ENCODE measurements at regions not wholly inside any gene's neighbourhood (a gene's known extent, or its start where the extent isn't known, plus 50 kb on each side); places are given as distances from the start of the nearest gene placed in this dataset.

DNA sequence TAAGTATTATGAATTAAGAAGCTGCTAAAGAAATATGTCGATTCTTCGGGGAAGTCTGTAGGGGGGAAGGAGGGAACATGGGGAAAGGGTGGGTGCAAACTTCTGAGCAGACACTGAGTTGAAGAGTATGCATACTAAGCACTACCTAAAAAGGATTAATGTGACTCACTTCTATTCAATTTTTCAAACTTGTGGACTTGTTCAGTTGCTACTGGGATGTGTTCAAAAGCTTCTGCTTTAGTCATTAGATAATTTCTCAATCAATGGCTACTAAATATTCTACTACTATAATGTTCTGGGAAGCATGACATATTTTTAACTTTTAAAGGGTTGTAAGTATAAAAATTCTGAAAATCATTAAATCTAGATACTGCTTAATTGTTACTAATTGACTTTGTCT lies 109.7 kb upstream of the FER start:
- no peaks in the 10 kb centered on the region for H3K9me3 ChIP-seq (ENCODE audit: control insufficient read depth, insufficient read depth, low read length)
- H3K9me2 ChIP-seq (replicated peaks; ENCODE audit: control insufficient read depth, low read length): no peaks in the 10 kb centered on the region
- H3K27ac ChIP-seq (ENCODE audit: low read depth, low read length): no peak overlapping the region
- H3K36me3 ChIP-seq (ENCODE audit: control insufficient read depth, low read length): no peaks in the 10 kb centered on the region
- H4K20me1 ChIP-seq (ENCODE audit: control insufficient read depth, insufficient read depth, low read depth, low read length): no peaks in the 10 kb centered on the region
- TF ChIP-seq, protein P1, sequence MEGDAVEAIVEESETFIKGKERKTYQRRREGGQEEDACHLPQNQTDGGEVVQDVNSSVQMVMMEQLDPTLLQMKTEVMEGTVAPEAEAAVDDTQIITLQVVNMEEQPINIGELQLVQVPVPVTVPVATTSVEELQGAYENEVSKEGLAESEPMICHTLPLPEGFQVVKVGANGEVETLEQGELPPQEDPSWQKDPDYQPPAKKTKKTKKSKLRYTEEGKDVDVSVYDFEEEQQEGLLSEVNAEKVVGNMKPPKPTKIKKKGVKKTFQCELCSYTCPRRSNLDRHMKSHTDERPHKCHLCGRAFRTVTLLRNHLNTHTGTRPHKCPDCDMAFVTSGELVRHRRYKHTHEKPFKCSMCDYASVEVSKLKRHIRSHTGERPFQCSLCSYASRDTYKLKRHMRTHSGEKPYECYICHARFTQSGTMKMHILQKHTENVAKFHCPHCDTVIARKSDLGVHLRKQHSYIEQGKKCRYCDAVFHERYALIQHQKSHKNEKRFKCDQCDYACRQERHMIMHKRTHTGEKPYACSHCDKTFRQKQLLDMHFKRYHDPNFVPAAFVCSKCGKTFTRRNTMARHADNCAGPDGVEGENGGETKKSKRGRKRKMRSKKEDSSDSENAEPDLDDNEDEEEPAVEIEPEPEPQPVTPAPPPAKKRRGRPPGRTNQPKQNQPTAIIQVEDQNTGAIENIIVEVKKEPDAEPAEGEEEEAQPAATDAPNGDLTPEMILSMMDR (IDR thresholded peaks at IDR 0.05; ENCODE audit: low read depth, low read length, poor library complexity, severe bottlenecking): no peak
- no peak for TF ChIP-seq EZH2phosphoT487 (IDR thresholded peaks at IDR 0.05; ENCODE audit: borderline replicate concordance, low read length)
- H3K4me3 ChIP-seq (ENCODE audit: low read length): no peak overlapping the region
- H3K79me2 ChIP-seq (ENCODE audit: control insufficient read depth, low read length): no peaks in the 10 kb centered on the region
- H3F3A ChIP-seq (ENCODE audit: control insufficient read depth, insufficient read depth): no peaks in the 10 kb centered on the region
- peaks cover 9% of the 10 kb centered on the region for H3K4me1 ChIP-seq (ENCODE audit: control insufficient read depth, low read length)
- no peak overlapping the region for H3K4me2 ChIP-seq (ENCODE audit: low read length)
- 0 out of 2 replicates have a peak, but pooled peaks cover 5% of the 10 kb centered on the region for H3K27me3 ChIP-seq (ENCODE audit: control insufficient read depth, low read length)

DNA sequence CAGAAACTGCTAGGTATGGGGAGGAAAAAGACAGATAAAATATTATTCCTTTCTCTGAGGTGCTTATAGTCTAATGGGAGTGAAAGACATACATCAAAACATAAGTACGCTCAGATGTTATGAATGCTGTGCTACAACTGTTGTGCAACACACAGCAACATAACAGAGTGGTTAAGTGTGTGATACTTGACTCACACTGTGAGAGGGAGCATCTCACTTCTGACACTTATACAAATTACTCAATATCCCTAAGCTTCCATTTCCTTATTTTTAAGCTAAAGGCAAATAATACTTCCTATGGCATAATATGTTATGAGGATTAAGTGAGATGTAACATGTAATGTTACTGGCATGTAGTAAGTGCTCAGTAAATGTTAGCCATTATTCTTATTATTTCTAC lies 110.6 kb upstream of the FER start:
- H3K4me2 ChIP-seq (ENCODE audit: low read length): no peak overlapping the region
- TF ChIP-seq, protein P1 (IDR thresholded peaks at IDR 0.05; ENCODE audit: low read depth, low read length, poor library complexity, severe bottlenecking): no peak
- no peak for TF ChIP-seq EZH2phosphoT487 (IDR thresholded peaks at IDR 0.05; ENCODE audit: borderline replicate concordance, low read length)
- no peak overlapping the region for H3K27ac ChIP-seq (ENCODE audit: low read depth, low read length)
- H3K9me3 ChIP-seq (ENCODE audit: control insufficient read depth, insufficient read depth, low read length): no peaks in the 10 kb centered on the region
- no peaks in the 10 kb centered on the region for H3K9me2 ChIP-seq (replicated peaks; ENCODE audit: control insufficient read depth, low read length)
- H4K20me1 ChIP-seq (ENCODE audit: control insufficient read depth, insufficient read depth, low read depth, low read length): no peaks in the 10 kb centered on the region
- no peaks in the 10 kb centered on the region for H3K79me2 ChIP-seq (ENCODE audit: control insufficient read depth, low read length)
- H3K36me3 ChIP-seq (ENCODE audit: control insufficient read depth, low read length): no peaks in the 10 kb centered on the region
- peaks cover 4% of the 10 kb centered on the region; the same call in 1 of the 2 replicates for H3K4me1 ChIP-seq (ENCODE audit: control insufficient read depth, low read length)
- no peaks in the 10 kb centered on the region for H3F3A ChIP-seq (ENCODE audit: control insufficient read depth, insufficient read depth)
- H3K4me3 ChIP-seq (ENCODE audit: low read length): no peak overlapping the region
- H3K27me3 ChIP-seq (ENCODE audit: control insufficient read depth, low read length): 0 out of 2 replicates have a peak, but pooled peaks cover 5% of the 10 kb centered on the region

DNA sequence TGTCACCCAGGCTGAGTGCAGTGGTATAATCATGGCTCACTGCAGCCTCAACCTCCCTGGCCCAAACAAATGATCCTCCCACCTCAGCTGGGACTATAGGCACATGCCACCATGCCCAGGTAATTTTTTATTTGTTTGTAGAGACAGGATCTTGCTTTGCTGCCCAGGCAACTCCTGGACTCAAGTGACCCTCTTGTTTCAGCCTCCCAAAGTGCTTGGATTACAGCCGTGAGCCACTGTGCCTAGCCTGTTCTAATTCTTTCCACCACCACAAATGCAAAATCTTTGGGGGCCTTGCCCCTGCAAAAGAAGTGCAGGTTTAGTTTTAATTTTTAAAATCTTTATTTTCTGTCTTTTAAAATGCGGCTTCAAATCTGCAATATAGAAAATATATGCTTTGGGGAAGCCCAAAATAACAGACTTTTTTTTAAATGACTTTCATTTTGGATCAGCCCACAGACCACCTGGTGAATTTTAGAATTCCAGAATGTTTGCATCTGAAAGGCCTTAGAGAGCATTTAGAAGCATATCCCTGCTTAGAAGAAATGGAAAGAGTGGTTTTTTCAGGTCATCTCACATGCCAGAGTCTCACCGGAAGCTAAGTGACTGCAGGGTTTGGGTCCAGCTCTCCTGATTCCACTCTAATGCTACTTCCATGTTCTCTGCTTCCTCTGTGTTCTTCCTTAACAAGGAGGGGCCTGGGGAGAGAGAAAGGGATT lies 111.4 kb upstream of the FER start:
- Histone ChIP-seq H3K27me3 (ENCODE audit: control insufficient read depth, low read length) (0 out of 2 replicates have a peak, but pooled peaks cover 3% of the 10 kb centered on the region), H3K9me2 (replicated peaks; ENCODE audit: control insufficient read depth, low read length) (no peaks in the 10 kb centered on the region), H3K4me1 (ENCODE audit: control insufficient read depth, low read length) (no peaks in the 10 kb centered on the region), H3K79me2 (ENCODE audit: control insufficient read depth, low read length) (no peaks in the 10 kb centered on the region), H3K36me3 (ENCODE audit: control insufficient read depth, low read length) (no peaks in the 10 kb centered on the region), H3K27ac (ENCODE audit: low read depth, low read length) (no peak overlapping the region), H3K4me2 (ENCODE audit: low read length) (no peak overlapping the region), H3K4me3 (ENCODE audit: low read length) (no peak overlapping the region), H4K20me1 (ENCODE audit: control insufficient read depth, insufficient read depth, low read depth, low read length) (no peaks in the 10 kb centered on the region), H3K9me3 (ENCODE audit: control insufficient read depth, insufficient read depth, low read length) (no peaks in the 10 kb centered on the region), H3F3A (ENCODE audit: control insufficient read depth, insufficient read depth) (no peaks in the 10 kb centered on the region)
- TF ChIP-seq, protein P1 (IDR thresholded peaks at IDR 0.05; ENCODE audit: low read depth, low read length, poor library complexity, severe bottlenecking): no peak
- TF ChIP-seq EZH2phosphoT487 (IDR thresholded peaks at IDR 0.05; ENCODE audit: borderline replicate concordance, low read length): no peak

Data from DOHH2 (cell line).